Fibroblast of peridontal ligament (primary cell): ENCODE measurements at regions not wholly inside any gene's neighbourhood (a gene's known extent, or its start where the extent isn't known, plus 50 kb on each side); places are given as distances from the start of the nearest gene placed in this dataset.
A peak's percentile ranks its signal among the peaks of the same experiment; 100 is the strongest.

ENCODE experiments used
- DNase-seq: peaks from one replicate; pipeline ENCODE4 v3.0.0-alpha.2; 2010; ENCODE audit errors: extremely low read depth

- no peak for DNase-seq
Measured at GRCh38 chr7:15860264-15860949, 173.9 kb upstream of the MEOX2 start.

- no peak for DNase-seq
Measured at GRCh38 chr7:15857026-15857425, 170.5 kb upstream of the MEOX2 start.

GRCh38 chr7:15856311-15856710, 169.8 kb upstream of the MEOX2 start:
- DNase-seq = no peak

GRCh38 chr7:15855525-15856109, 169.1 kb upstream of the MEOX2 start:
- no peak for DNase-seq

- DNase-seq = no peak
Measured at GRCh38 chr7:15854841-15855524, 168.5 kb upstream of the MEOX2 start.

GRCh38 chr7:15853832-15854470, 167.5 kb upstream of the MEOX2 start:
- DNase-seq = peak; percentile 66

- DNase-seq = no peak
Measured at GRCh38 chr7:15851201-15851600, 164.7 kb upstream of the MEOX2 start.

GRCh38 chr7:15848901-15849300, 162.4 kb upstream of the MEOX2 start:
- DNase-seq = no peak

GRCh38 chr7:15848362-15848761, 161.9 kb upstream of the MEOX2 start:
- DNase-seq = no peak

- no peak for DNase-seq
Measured at GRCh38 chr7:15845868-15846267, 159.4 kb upstream of the MEOX2 start.

GRCh38 chr7:15845461-15845860, 159.0 kb upstream of the MEOX2 start:
- no peak for DNase-seq

- peak; percentile 45 for DNase-seq
Measured at GRCh38 chr7:15839416-15840100, 153.1 kb upstream of the MEOX2 start.

GRCh38 chr7:15838265-15838664, 151.8 kb upstream of the MEOX2 start:
- no peak for DNase-seq

GRCh38 chr7:15837306-15837950, 150.9 kb upstream of the MEOX2 start:
- no peak for DNase-seq

- no peak for DNase-seq
Measured at GRCh38 chr7:15836651-15837050, 150.2 kb upstream of the MEOX2 start.

GRCh38 chr7:15836041-15836440, 149.6 kb upstream of the MEOX2 start:
- DNase-seq = peak; percentile 65

- DNase-seq = no peak
Measured at GRCh38 chr7:15834446-15834845, 148.0 kb upstream of the MEOX2 start.

GRCh38 chr7:15832996-15833395, 146.5 kb upstream of the MEOX2 start:
- peak; percentile 67 for DNase-seq

- no peak for DNase-seq
Measured at GRCh38 chr7:15831606-15832005, 145.1 kb upstream of the MEOX2 start.

- no peak for DNase-seq
Measured at GRCh38 chr7:15829691-15830090, 143.2 kb upstream of the MEOX2 start.

- DNase-seq = no peak
Measured at GRCh38 chr7:15828881-15829280, 142.4 kb upstream of the MEOX2 start.
